GM23338 (cell line): ENCODE measurements at regions not wholly inside any gene's neighbourhood (a gene's known extent, or its start where the extent isn't known, plus 50 kb on each side); places are given as distances from the start of the nearest gene placed in this dataset.

Experiments used
- CREB1 ChIP-seq: fragments of 250-450 bp; sonication (Bioruptor Pico); IDR thresholded peaks from 2 replicates; pipeline ENCODE4 v1.5.0; 2020; ENCODE audit warnings: low read depth, mild to moderate bottlenecking, moderate library complexity
- CTCF ChIP-seq, 2 experiments: fragments of 200-600 bp in 1 of 2; sonication (generic) in 1 of 2; conservative IDR thresholded peaks; 2 replicates each; pipeline versions ENCODE4 v1.5.1 to v1.6.1; 2016 to 2017; ENCODE audit warnings: antibody characterized with exemption in 2 of 2, low read depth in 2 of 2, mild to moderate bottlenecking in 2 of 2, moderate library complexity in 1 of 2
- ETS1 ChIP-seq: IDR thresholded peaks from 2 replicates; pipeline ENCODE4 v1.6.1; 2016; ENCODE audit warnings: antibody characterized with exemption
- EZH2 ChIP-seq: fragments of 200-600 bp; sonication (generic); IDR thresholded peaks from one replicate; pipeline ENCODE4 v1.8.0; 2017; ENCODE audit warnings: antibody characterized with exemption, mild to moderate bottlenecking, low read depth; ENCODE audit not compliant: unreplicated experiment
- EZH2phosphoT487 ChIP-seq: fragments of 200-600 bp; sonication (generic); IDR thresholded peaks from one replicate; pipeline ENCODE4 v1.8.1; 2018; ENCODE audit warnings: antibody characterized with exemption; ENCODE audit not compliant: unreplicated experiment
- JUNB ChIP-seq: IDR thresholded peaks from one replicate; pipeline ENCODE4 v1.6.1; 2016; ENCODE audit warnings: antibody characterized with exemption; ENCODE audit not compliant: unreplicated experiment
- NANOG ChIP-seq: IDR thresholded peaks from 2 replicates; pipeline ENCODE4 v1.6.1; 2016; ENCODE audit warnings: antibody characterized with exemption, borderline replicate concordance
- POLR2AphosphoS5 ChIP-seq: IDR thresholded peaks from 2 replicates; pipeline ENCODE4 v1.6.1; 2016; ENCODE audit warnings: antibody characterized with exemption, low read depth
- REST ChIP-seq: IDR thresholded peaks from one replicate; pipeline ENCODE4 v1.6.1; 2018; ENCODE audit warnings: antibody characterized with exemption; ENCODE audit not compliant: unreplicated experiment
- STAT1 ChIP-seq: IDR thresholded peaks from one replicate; pipeline ENCODE4 v1.6.1; 2016; ENCODE audit warnings: antibody characterized with exemption; ENCODE audit not compliant: unreplicated experiment
- ZNF114 ChIP-seq: fragments of 250-450 bp; sonication (Bioruptor Pico); IDR thresholded peaks from 2 replicates; pipeline ENCODE4 v1.5.0; 2020; ENCODE audit warnings: mild to moderate bottlenecking, moderate library complexity
- ZNF331 ChIP-seq: fragments of 250-450 bp; sonication (Bioruptor Pico); IDR thresholded peaks from 2 replicates; pipeline ENCODE4 v1.5.0; 2020; ENCODE audit warnings: low read depth, mild to moderate bottlenecking, moderate library complexity
- ZNF462 ChIP-seq: fragments of 250-450 bp; sonication (Bioruptor Pico); IDR thresholded peaks from 2 replicates; pipeline ENCODE4 v1.5.0; 2020; ENCODE audit warnings: mild to moderate bottlenecking, moderate library complexity

GRCh38 chr12:31790759-31791158 is 61.9 kb upstream of the AMN1 start:
- TF ChIP-seq EZH2phosphoT487 (no peak), CTCF (conservative IDR thresholded peaks at IDR 0.05; ENCODE audit: low read depth in 2 of 2) (no peak), ZNF331 (CRISPR knock-in tag) (no peak), REST (no peak), ETS1 (no peak), POLR2AphosphoS5 (no peak), JUNB (no peak), EZH2 (no peak), CREB1 (CRISPR knock-in tag) (no peak), ZNF114 (CRISPR knock-in tag) (no peak), NANOG (no peak), STAT1 (no peak), ZNF462 (CRISPR knock-in tag) (no peak)
